ENCODE measurements at regions not wholly inside any gene's neighbourhood (a gene's known extent, or its start where the extent isn't known, plus 50 kb on each side); places are given as distances from the start of the nearest gene placed in this dataset.

GRCh38 chr13:99843872-99844271 lies 127.7 kb downstream of the ZIC5 start:
- TF ChIP-seq CTCF (IDR thresholded peaks at IDR 0.05; ENCODE audit: poor library complexity) (no peak), EZH2 (IDR thresholded peaks at IDR 0.05; ENCODE audit: borderline replicate concordance) (no peak), EZH2phosphoT487 (IDR thresholded peaks at IDR 0.05; ENCODE audit: low read depth, severe bottlenecking, unreplicated experiment) (no peak)

Measured in hepatocyte (in vitro differentiated cells).